ENCODE measurements at regions not wholly inside any gene's neighbourhood (a gene's known extent, or its start where the extent isn't known, plus 50 kb on each side); places are given as distances from the start of the nearest gene placed in this dataset.

GRCh38 chr3:104846270-104846669 is 520.4 kb upstream of the ALCAM start:
- H3K27ac Mint-ChIP-seq (ENCODE audit: unreplicated experiment), result no peak overlapping the region
- H3K4me3 Mint-ChIP-seq (ENCODE audit: unreplicated experiment), result no peak overlapping the region
- no peak for TF ChIP-seq CTCF (IDR thresholded peaks at IDR 0.05)
- peaks cover 16% of the 10 kb centered on the region for H3K9me3 Mint-ChIP-seq (ENCODE audit: unreplicated experiment)
- H3K36me3 Mint-ChIP-seq (ENCODE audit: unreplicated experiment), result peaks cover 4% of the 10 kb centered on the region
- H3K4me1 Mint-ChIP-seq (ENCODE audit: unreplicated experiment), result peaks cover 27% of the 10 kb centered on the region
- DNase-seq (ENCODE audit: extremely low spot score, unreplicated experiment), result no peak
- no peaks in the 10 kb centered on the region for H3K27me3 Mint-ChIP-seq (ENCODE audit: unreplicated experiment)

GRCh38 chr3:104849070-104849469 is 517.6 kb upstream of the ALCAM start:
- no peak for TF ChIP-seq CTCF (IDR thresholded peaks at IDR 0.05)

GRCh38 chr3:104854468-104854867 is 512.2 kb upstream of the ALCAM start:
- Mint-ChIP-seq H3K4me3 (ENCODE audit: unreplicated experiment) (no peak overlapping the region), H3K9me3 (ENCODE audit: unreplicated experiment) (peaks cover 8% of the 10 kb centered on the region), H3K27ac (ENCODE audit: unreplicated experiment) (no peak overlapping the region), H3K4me1 (ENCODE audit: unreplicated experiment) (no peaks in the 10 kb centered on the region), H3K36me3 (ENCODE audit: unreplicated experiment) (no peaks in the 10 kb centered on the region), H3K27me3 (ENCODE audit: unreplicated experiment) (no peaks in the 10 kb centered on the region)
- no peak for DNase-seq (ENCODE audit: extremely low spot score, unreplicated experiment)
- no peak for TF ChIP-seq CTCF (IDR thresholded peaks at IDR 0.05)

More at GRCh38 chr3:104849070-104849469, 517.6 kb upstream of the ALCAM start:
- Mint-ChIP-seq H3K27ac (ENCODE audit: unreplicated experiment) (no peak overlapping the region), H3K36me3 (ENCODE audit: unreplicated experiment) (peaks cover 4% of the 10 kb centered on the region), H3K9me3 (ENCODE audit: unreplicated experiment) (peaks cover 16% of the 10 kb centered on the region), H3K4me1 (ENCODE audit: unreplicated experiment) (peaks cover 26% of the 10 kb centered on the region), H3K4me3 (ENCODE audit: unreplicated experiment) (no peak overlapping the region), H3K27me3 (ENCODE audit: unreplicated experiment) (no peaks in the 10 kb centered on the region)
- no peak for DNase-seq (ENCODE audit: extremely low spot score, unreplicated experiment)

GRCh38 chr3:104855702-104856101 is 511.0 kb upstream of the ALCAM start:
- Mint-ChIP-seq H3K4me1 (ENCODE audit: unreplicated experiment) (no peaks in the 10 kb centered on the region), H3K27ac (ENCODE audit: unreplicated experiment) (no peak overlapping the region), H3K27me3 (ENCODE audit: unreplicated experiment) (no peaks in the 10 kb centered on the region), H3K36me3 (ENCODE audit: unreplicated experiment) (no peaks in the 10 kb centered on the region), H3K4me3 (ENCODE audit: unreplicated experiment) (no peak overlapping the region), H3K9me3 (ENCODE audit: unreplicated experiment) (peaks cover 8% of the 10 kb centered on the region)
- TF ChIP-seq CTCF (IDR thresholded peaks at IDR 0.05), result no peak
- DNase-seq (ENCODE audit: extremely low spot score, unreplicated experiment), result no peak

GRCh38 chr3:104856741-104857140 is 510.0 kb upstream of the ALCAM start:
- H3K4me1 Mint-ChIP-seq (ENCODE audit: unreplicated experiment), result no peaks in the 10 kb centered on the region
- no peaks in the 10 kb centered on the region for H3K27me3 Mint-ChIP-seq (ENCODE audit: unreplicated experiment)
- H3K27ac Mint-ChIP-seq (ENCODE audit: unreplicated experiment), result no peak overlapping the region
- H3K9me3 Mint-ChIP-seq (ENCODE audit: unreplicated experiment), result no peaks in the 10 kb centered on the region
- H3K4me3 Mint-ChIP-seq (ENCODE audit: unreplicated experiment), result no peak overlapping the region
- no peak for DNase-seq (ENCODE audit: extremely low spot score, unreplicated experiment)
- no peak for TF ChIP-seq CTCF (IDR thresholded peaks at IDR 0.05)
- no peaks in the 10 kb centered on the region for H3K36me3 Mint-ChIP-seq (ENCODE audit: unreplicated experiment)
